ENCODE measurements at regions not wholly inside any gene's neighbourhood (a gene's known extent, or its start where the extent isn't known, plus 50 kb on each side); places are given as distances from the start of the nearest gene placed in this dataset.
A peak's percentile ranks its signal among the peaks of the same experiment; 100 is the strongest.

- TF ChIP-seq CTCF (conservative IDR thresholded peaks at IDR 0.05) (no peak), ZFX (IDR thresholded peaks at IDR 0.05) (no peak)
- H3K27ac ChIP-seq = no peak overlapping the region
Observed at GRCh38 chr15:59923508-59923907, 80.6 kb upstream of the FOXB1 start.

GRCh38 chr15:59918994-59919951, 84.8 kb upstream of the FOXB1 start:
- TF ChIP-seq CTCF (conservative IDR thresholded peaks at IDR 0.05) (no peak), ZFX (IDR thresholded peaks at IDR 0.05) (no peak)
- no peak overlapping the region for H3K27ac ChIP-seq

- H3K27ac ChIP-seq = no peak overlapping the region
- TF ChIP-seq CTCF (conservative IDR thresholded peaks at IDR 0.05) (peak; percentile 87), ZFX (IDR thresholded peaks at IDR 0.05) (no peak)
Observed at GRCh38 chr15:59917504-59918157, 86.5 kb upstream of the FOXB1 start.

GRCh38 chr15:59906046-59906445, 98.1 kb upstream of the FOXB1 start:
- H3K27ac ChIP-seq = no peak overlapping the region
- TF ChIP-seq CTCF (conservative IDR thresholded peaks at IDR 0.05) (no peak), ZFX (IDR thresholded peaks at IDR 0.05) (no peak)

DNA sequence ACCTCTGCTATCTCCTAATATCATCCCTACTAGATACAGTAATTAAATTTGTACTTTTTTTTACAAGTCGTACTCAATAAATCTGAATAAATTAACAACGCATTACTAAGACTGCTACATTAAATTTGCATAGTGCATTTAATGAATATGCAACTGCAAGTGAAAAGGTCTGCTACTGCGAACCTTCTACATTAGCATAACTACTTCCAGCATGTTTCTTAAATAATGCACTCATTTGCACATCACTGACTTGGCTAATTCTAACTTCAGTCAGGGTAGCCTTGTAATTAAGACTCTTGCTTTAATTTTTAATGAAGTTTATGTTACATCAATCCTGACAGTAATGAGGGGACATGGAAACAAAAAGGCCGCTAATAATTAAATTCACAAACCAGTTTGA, 98.9 kb upstream of the FOXB1 start:
- TF ChIP-seq CTCF (conservative IDR thresholded peaks at IDR 0.05) = no peak
- TF ChIP-seq ZFX (IDR thresholded peaks at IDR 0.05) = no peak
- no peak overlapping the region for H3K27ac ChIP-seq

DNA sequence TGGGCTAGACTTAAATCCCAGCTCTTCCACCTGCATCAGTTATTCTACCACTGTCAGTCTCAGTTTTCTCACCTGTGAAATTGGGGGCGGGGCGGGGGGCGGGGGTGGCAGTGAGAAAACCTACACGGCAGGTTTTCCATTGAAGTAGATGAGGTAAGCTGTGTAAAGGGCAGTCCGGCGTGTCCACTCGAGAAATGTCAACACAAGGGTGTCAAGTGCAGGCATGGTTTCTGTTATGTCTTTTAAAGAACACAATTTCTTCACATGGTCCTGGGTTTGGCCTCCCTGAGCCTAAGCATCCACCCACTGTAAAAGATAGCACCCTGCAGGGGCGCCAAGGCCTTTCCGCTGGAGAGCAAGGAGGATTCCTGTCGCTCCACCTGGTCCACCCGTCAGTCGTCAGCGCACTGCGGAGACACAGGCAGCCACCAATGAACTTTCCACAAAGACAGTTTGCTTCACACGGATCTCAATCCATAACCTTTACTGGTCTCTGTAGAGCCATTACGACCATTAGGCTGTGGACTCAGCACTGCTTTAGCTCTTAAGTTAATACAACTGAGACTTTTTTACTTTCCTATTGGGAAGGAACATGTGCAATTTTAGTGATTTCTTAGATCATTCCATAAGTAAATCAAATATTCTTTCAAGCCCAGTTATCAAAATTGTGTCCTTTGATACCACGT, 99.5 kb upstream of the FOXB1 start:
- TF ChIP-seq ZFX (IDR thresholded peaks at IDR 0.05) = no peak
- no peak for TF ChIP-seq CTCF (conservative IDR thresholded peaks at IDR 0.05)
- no peak overlapping the region for H3K27ac ChIP-seq
